SK-N-SH treated with all-trans-retinoic acid at 6 μM for 48 hours (cell line): ENCODE measurements at regions not wholly inside any gene's neighbourhood (a gene's known extent, or its start where the extent isn't known, plus 50 kb on each side); places are given as distances from the start of the nearest gene placed in this dataset.

ENCODE experiments used
- ATAC-seq: fragments of 200-7000 bp; cut with Tn5 transposase; 3 replicates; pipeline ENCODE4 v1.9.1; 2020; ENCODE audit warnings: mild to moderate bottlenecking, moderate library complexity
- BACH2 ChIP-seq: fragments of 250-450 bp; sonication (Bioruptor Pico); IDR thresholded peaks from 2 replicates; pipeline ENCODE4 v1.9.0; 2021; ENCODE audit warnings: mild to moderate bottlenecking, borderline replicate concordance
- CREB5 ChIP-seq: fragments of 250-450 bp; sonication (Bioruptor Pico); IDR thresholded peaks from 2 replicates; pipeline ENCODE4 v1.5.1; 2020; ENCODE audit warnings: low read depth, mild to moderate bottlenecking, moderate library complexity
- CSDC2 ChIP-seq: fragments of 250-450 bp; sonication (Bioruptor Pico); IDR thresholded peaks from 2 replicates; pipeline ENCODE4 v1.5.0; 2020; ENCODE audit warnings: mild to moderate bottlenecking, moderate library complexity
- ESRRG ChIP-seq: fragments of 250-450 bp; sonication (Bioruptor Pico); IDR thresholded peaks from 2 replicates; pipeline ENCODE4 v1.6.1; 2021; ENCODE audit warnings: mild to moderate bottlenecking
- ISL1 ChIP-seq: fragments of 250-450 bp; sonication (Bioruptor Pico); IDR thresholded peaks from 2 replicates; pipeline ENCODE4 v2.1.2; 2022; ENCODE audit warnings: mild to moderate bottlenecking, moderate library complexity
- OSR1 ChIP-seq: fragments of 250-450 bp; sonication (Bioruptor Pico); IDR thresholded peaks from 2 replicates; pipeline ENCODE4 v1.8.0; 2022; ENCODE audit warnings: moderate library complexity, mild to moderate bottlenecking, inconsistent platforms
- PPARA ChIP-seq: fragments of 250-450 bp; sonication (Bioruptor Pico); IDR thresholded peaks from 2 replicates; pipeline ENCODE4 v1.5.0; 2020; ENCODE audit warnings: mild to moderate bottlenecking, borderline replicate concordance
- RARB ChIP-seq: fragments of 250-450 bp; sonication (Bioruptor Pico); IDR thresholded peaks from 2 replicates; pipeline ENCODE4 v1.8.0; 2021; ENCODE audit warnings: mild to moderate bottlenecking, moderate library complexity
- SNAI2 ChIP-seq: fragments of 250-450 bp; sonication (Bioruptor Pico); IDR thresholded peaks from 2 replicates; pipeline ENCODE4 v1.5.0; 2020; ENCODE audit warnings: mild to moderate bottlenecking, moderate library complexity
- TCF4 ChIP-seq: fragments of 250-450 bp; sonication (Bioruptor Pico); IDR thresholded peaks from 2 replicates; pipeline ENCODE4 v1.8.0; 2021; ENCODE audit warnings: mild to moderate bottlenecking, moderate library complexity, borderline replicate concordance
- TOX ChIP-seq: fragments of 250-450 bp; sonication (Bioruptor Pico); IDR thresholded peaks from 2 replicates; pipeline ENCODE4 v1.8.0; 2021; ENCODE audit warnings: mild to moderate bottlenecking, moderate library complexity, borderline replicate concordance
- TSHZ2 ChIP-seq: fragments of 250-450 bp; sonication (Bioruptor Pico); IDR thresholded peaks from 2 replicates; pipeline ENCODE4 v1.5.0; 2020; ENCODE audit warnings: mild to moderate bottlenecking, moderate library complexity
- ZC3H10 ChIP-seq: fragments of 250-450 bp; sonication (Bioruptor Pico); IDR thresholded peaks from 2 replicates; pipeline ENCODE4 v1.5.1; 2021; ENCODE audit warnings: mild to moderate bottlenecking, moderate library complexity
- ZFP3 ChIP-seq: fragments of 250-450 bp; sonication (Bioruptor Pico); IDR thresholded peaks from 2 replicates; pipeline ENCODE4 v1.5.0; 2020; ENCODE audit warnings: mild to moderate bottlenecking, moderate library complexity
- ZFP30 ChIP-seq: fragments of 450-650 bp; formaldehyde crosslinking; IDR thresholded peaks from 2 replicates; pipeline ENCODE4 v1.5.0; 2022; ENCODE audit warnings: mild to moderate bottlenecking, moderate library complexity
- ZNF565 ChIP-seq: fragments of 450-650 bp; formaldehyde crosslinking; conservative IDR thresholded peaks from 2 replicates; pipeline ENCODE4 v1.5.0; 2020; ENCODE audit warnings: low read depth, mild to moderate bottlenecking, moderate library complexity
- ZNF70 ChIP-seq: fragments of 450-650 bp; formaldehyde crosslinking; IDR thresholded peaks from 2 replicates; pipeline ENCODE4 v1.5.0; 2020; ENCODE audit warnings: mild to moderate bottlenecking, moderate library complexity
- ZNF8 ChIP-seq: fragments of 450-650 bp; formaldehyde crosslinking; IDR thresholded peaks from 2 replicates; pipeline ENCODE4 v1.5.0; 2020; ENCODE audit warnings: mild to moderate bottlenecking, moderate library complexity
- TF ChIP-seq, protein P1 (sequence below): fragments of 250-450 bp; sonication (Bioruptor Pico); IDR thresholded peaks from 2 replicates; pipeline ENCODE4 v1.8.0; 2021; ENCODE audit warnings: low read depth, mild to moderate bottlenecking, moderate library complexity, borderline replicate concordance
- TF ChIP-seq, protein P2 (sequence below): fragments of 250-450 bp; sonication (Bioruptor Pico); IDR thresholded peaks from 2 replicates; pipeline ENCODE4 v1.8.0; 2020; ENCODE audit warnings: mild to moderate bottlenecking, moderate library complexity, borderline replicate concordance
- TF ChIP-seq, protein P3 (sequence below): fragments of 250-450 bp; sonication (Bioruptor Pico); IDR thresholded peaks from 2 replicates; pipeline ENCODE4 v1.5.1; 2021; ENCODE audit warnings: mild to moderate bottlenecking, moderate library complexity

- ATAC-seq, result no peak
- TF ChIP-seq RARB (CRISPR knock-in tag) (no peak), ISL1 (CRISPR knock-in tag) (no peak), TCF4 (CRISPR knock-in tag) (no peak), CREB5 (CRISPR knock-in tag) (no peak), ZNF8 (CRISPR knock-in tag) (no peak), ZNF565 (no peak), ZNF70 (CRISPR knock-in tag) (no peak), ZC3H10 (CRISPR knock-in tag) (no peak), BACH2 (CRISPR knock-in tag) (no peak), ZFP30 (no peak), ZFP3 (CRISPR knock-in tag) (no peak), SNAI2 (CRISPR knock-in tag) (no peak), PPARA (CRISPR knock-in tag) (no peak), OSR1 (no peak), TOX (no peak)
- TF ChIP-seq, protein P1, sequence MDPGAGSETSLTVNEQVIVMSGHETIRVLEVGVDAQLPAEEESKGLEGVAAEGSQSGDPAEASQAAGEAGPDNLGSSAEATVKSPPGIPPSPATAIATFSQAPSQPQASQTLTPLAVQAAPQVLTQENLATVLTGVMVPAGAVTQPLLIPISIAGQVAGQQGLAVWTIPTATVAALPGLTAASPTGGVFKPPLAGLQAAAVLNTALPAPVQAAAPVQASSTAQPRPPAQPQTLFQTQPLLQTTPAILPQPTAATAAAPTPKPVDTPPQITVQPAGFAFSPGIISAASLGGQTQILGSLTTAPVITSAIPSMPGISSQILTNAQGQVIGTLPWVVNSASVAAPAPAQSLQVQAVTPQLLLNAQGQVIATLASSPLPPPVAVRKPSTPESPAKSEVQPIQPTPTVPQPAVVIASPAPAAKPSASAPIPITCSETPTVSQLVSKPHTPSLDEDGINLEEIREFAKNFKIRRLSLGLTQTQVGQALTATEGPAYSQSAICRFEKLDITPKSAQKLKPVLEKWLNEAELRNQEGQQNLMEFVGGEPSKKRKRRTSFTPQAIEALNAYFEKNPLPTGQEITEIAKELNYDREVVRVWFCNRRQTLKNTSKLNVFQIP (CRISPR knock-in tag), result no peak
- TF ChIP-seq, protein P2, sequence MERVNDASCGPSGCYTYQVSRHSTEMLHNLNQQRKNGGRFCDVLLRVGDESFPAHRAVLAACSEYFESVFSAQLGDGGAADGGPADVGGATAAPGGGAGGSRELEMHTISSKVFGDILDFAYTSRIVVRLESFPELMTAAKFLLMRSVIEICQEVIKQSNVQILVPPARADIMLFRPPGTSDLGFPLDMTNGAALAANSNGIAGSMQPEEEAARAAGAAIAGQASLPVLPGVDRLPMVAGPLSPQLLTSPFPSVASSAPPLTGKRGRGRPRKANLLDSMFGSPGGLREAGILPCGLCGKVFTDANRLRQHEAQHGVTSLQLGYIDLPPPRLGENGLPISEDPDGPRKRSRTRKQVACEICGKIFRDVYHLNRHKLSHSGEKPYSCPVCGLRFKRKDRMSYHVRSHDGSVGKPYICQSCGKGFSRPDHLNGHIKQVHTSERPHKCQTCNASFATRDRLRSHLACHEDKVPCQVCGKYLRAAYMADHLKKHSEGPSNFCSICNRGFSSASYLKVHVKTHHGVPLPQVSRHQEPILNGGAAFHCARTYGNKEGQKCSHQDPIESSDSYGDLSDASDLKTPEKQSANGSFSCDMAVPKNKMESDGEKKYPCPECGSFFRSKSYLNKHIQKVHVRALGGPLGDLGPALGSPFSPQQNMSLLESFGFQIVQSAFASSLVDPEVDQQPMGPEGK (CRISPR knock-in tag), result no peak
- TF ChIP-seq, all 23 proteins: peak for 0
These were observed 135.0 kb upstream of the OTX2 start for GRCh38 chr14:56945291-56945690.

- TF ChIP-seq ZNF565 (no peak), TOX (no peak), BACH2 (CRISPR knock-in tag) (no peak), ZFP30 (no peak), OSR1 (no peak), TCF4 (CRISPR knock-in tag) (no peak), CSDC2 (CRISPR knock-in tag) (no peak), TSHZ2 (no peak), PPARA (CRISPR knock-in tag) (no peak), ZFP3 (CRISPR knock-in tag) (no peak), ZC3H10 (CRISPR knock-in tag) (no peak), ISL1 (CRISPR knock-in tag) (no peak), CREB5 (CRISPR knock-in tag) (no peak), ZNF8 (CRISPR knock-in tag) (no peak), ZNF70 (CRISPR knock-in tag) (no peak), ESRRG (no peak)
- TF ChIP-seq, protein P3, sequence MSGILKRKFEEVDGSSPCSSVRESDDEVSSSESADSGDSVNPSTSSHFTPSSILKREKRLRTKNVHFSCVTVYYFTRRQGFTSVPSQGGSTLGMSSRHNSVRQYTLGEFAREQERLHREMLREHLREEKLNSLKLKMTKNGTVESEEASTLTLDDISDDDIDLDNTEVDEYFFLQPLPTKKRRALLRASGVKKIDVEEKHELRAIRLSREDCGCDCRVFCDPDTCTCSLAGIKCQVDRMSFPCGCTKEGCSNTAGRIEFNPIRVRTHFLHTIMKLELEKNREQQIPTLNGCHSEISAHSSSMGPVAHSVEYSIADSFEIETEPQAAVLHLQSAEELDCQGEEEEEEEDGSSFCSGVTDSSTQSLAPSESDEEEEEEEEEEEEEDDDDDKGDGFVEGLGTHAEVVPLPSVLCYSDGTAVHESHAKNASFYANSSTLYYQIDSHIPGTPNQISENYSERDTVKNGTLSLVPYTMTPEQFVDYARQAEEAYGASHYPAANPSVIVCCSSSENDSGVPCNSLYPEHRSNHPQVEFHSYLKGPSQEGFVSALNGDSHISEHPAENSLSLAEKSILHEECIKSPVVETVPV, result no peak
- TF ChIP-seq, protein P2 (CRISPR knock-in tag), result no peak
These were observed 134.1 kb upstream of the OTX2 start for GRCh38 chr14:56944397-56944796.

More at GRCh38 chr14:56944397-56944796, 134.1 kb upstream of the OTX2 start:
- ATAC-seq, result no peak
